Hematopoietic multipotent progenitor cell treated with erythropoietin and hydrocortisone succinate and interleukin-3 and kit ligand, for 4 days (in vitro differentiated cells): ENCODE measurements at regions not wholly inside any gene's neighbourhood (a gene's known extent, or its start where the extent isn't known, plus 50 kb on each side); places are given as distances from the start of the nearest gene placed in this dataset.
"Not testable (repeated sequence)": the region's sequence is repeated elsewhere in the genome, so short reads cannot be mapped to it uniquely, and the experiment has no call there.

Source experiments
- DNase-seq: peaks from one replicate; pipeline ENCODE4 v3.0.0-alpha.2; 2015

GRCh38 chr5:6273090-6273735 lies 105.1 kb downstream of the MED10 start:
- DNase-seq, result no peak

GRCh38 chr5:6269925-6270324 lies 108.4 kb downstream of the MED10 start:
- no peak for DNase-seq

- no peak for DNase-seq
Measured at GRCh38 chr5:6266671-6267197, 111.6 kb downstream of the MED10 start.

- no peak for DNase-seq
Measured at GRCh38 chr5:6264394-6264793, 114.0 kb downstream of the MED10 start.

GRCh38 chr5:6262651-6263363 lies 115.5 kb downstream of the MED10 start:
- no peak for DNase-seq

GRCh38 chr5:6261668-6262067 lies 116.7 kb downstream of the MED10 start:
- no peak for DNase-seq

GRCh38 chr5:6261256-6261655 lies 117.1 kb downstream of the MED10 start:
- DNase-seq, result no peak

- no peak for DNase-seq
Measured at GRCh38 chr5:6260846-6261245, 117.5 kb downstream of the MED10 start.

- no peak for DNase-seq
Measured at GRCh38 chr5:6256901-6257300, 121.4 kb downstream of the MED10 start.

GRCh38 chr5:6255956-6256355 lies 122.4 kb downstream of the MED10 start:
- DNase-seq, result no peak

- no peak for DNase-seq
Measured at GRCh38 chr5:6253846-6254245, 124.5 kb downstream of the MED10 start.

GRCh38 chr5:6253281-6253680 lies 125.1 kb downstream of the MED10 start:
- DNase-seq, result no peak

GRCh38 chr5:6252581-6252980 lies 125.8 kb downstream of the MED10 start:
- DNase-seq, result no peak

- no peak for DNase-seq
Measured at GRCh38 chr5:6251565-6252102, 126.7 kb downstream of the MED10 start.

- no peak for DNase-seq
Measured at GRCh38 chr5:6250121-6250520, 128.2 kb downstream of the MED10 start.

GRCh38 chr5:6248132-6248531 lies 130.2 kb downstream of the MED10 start:
- no peak for DNase-seq

- no peak for DNase-seq
Measured at GRCh38 chr5:6246820-6247437, 131.4 kb downstream of the MED10 start.

- DNase-seq, result no peak
Measured at GRCh38 chr5:6244339-6244714, 134.0 kb downstream of the MED10 start.

- no peak for DNase-seq
Measured at GRCh38 chr5:6243706-6244338, 134.5 kb downstream of the MED10 start.

- DNase-seq, result not testable (repeated sequence)
Measured at GRCh38 chr5:6241056-6241455, 137.3 kb downstream of the MED10 start.

- DNase-seq, result no peak
Measured at GRCh38 chr5:6236858-6237481, 141.4 kb downstream of the MED10 start.

- no peak for DNase-seq
Measured at GRCh38 chr5:6236170-6236793, 142.1 kb downstream of the MED10 start.
